Gastroesophageal sphincter (tissue), 3 donors: ENCODE measurements at regions not wholly inside any gene's neighbourhood (a gene's known extent, or its start where the extent isn't known, plus 50 kb on each side); places are given as distances from the start of the nearest gene placed in this dataset.

Source experiments
- CTCF ChIP-seq, 4 experiments: fragments of 200-600 bp in 2 of 4; fragments of 450-650 bp in 2 of 4; sonication (generic) in 1 of 4; IDR thresholded peaks; one replicate each; pipeline ENCODE4 v1.5.1; 2017 to 2019; ENCODE audit warnings: antibody characterized with exemption in 4 of 4, mild to moderate bottlenecking in 2 of 4, moderate library complexity in 2 of 4
- POLR2A ChIP-seq, 2 donors: fragments of 450-650 bp; IDR thresholded peaks; one replicate each; pipeline ENCODE4 v1.6.1; 2017; ENCODE audit warnings: antibody characterized with exemption in 2 of 2, mild to moderate bottlenecking in 2 of 2, moderate library complexity in 1 of 2

GRCh38 chr12:68453278-68453677 is 121.1 kb upstream of the MDM1 start:
- TF ChIP-seq CTCF (IDR thresholded peaks at IDR 0.05) (no peak), POLR2A (IDR thresholded peaks at IDR 0.05) (no peak)
